NCI-H1048 (cell line): ENCODE measurements at regions not wholly inside any gene's neighbourhood (a gene's known extent, or its start where the extent isn't known, plus 50 kb on each side); places are given as distances from the start of the nearest gene placed in this dataset.

Source experiments
- DNase-seq: peaks from one replicate; lab custom pipeline; 2025; lab: John Stamatoyannopoulos, UW

- no peak for DNase-seq
These were observed 84.8 kb upstream of the BTBD3 start for GRCh38 chr20:11832851-11833250.

- DNase-seq = no peak
These were observed 83.9 kb upstream of the BTBD3 start for GRCh38 chr20:11833825-11834224.

DNA sequence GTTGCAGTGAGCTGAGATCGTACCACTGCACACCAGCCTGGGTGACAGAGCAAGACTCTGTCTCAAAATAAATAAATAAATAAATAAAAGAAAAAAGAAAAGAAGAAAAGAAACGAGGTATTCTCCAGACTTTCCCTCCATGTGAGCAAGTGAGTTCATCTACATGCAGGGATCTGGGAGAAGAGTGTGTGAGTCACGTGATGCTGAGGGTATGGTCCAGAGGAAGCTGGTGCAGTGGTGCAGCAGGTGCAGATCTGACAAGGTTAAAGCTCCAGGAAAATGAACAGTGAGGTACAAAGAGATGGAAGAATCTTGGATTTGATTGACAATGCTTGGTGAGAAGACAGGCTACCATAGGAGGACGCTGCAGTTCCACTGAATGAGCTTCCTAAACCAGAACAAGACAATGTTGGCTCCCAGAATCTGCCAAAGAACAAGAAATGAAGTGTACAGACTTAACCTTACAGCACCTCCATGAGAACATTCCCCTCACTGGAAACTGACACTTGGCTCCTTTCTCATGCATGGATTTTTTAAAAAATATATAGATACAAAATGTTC, 79.5 kb upstream of the BTBD3 start:
- no peak for DNase-seq

- no peak for DNase-seq
These were observed 75.7 kb upstream of the BTBD3 start for GRCh38 chr20:11841972-11842461.

DNA sequence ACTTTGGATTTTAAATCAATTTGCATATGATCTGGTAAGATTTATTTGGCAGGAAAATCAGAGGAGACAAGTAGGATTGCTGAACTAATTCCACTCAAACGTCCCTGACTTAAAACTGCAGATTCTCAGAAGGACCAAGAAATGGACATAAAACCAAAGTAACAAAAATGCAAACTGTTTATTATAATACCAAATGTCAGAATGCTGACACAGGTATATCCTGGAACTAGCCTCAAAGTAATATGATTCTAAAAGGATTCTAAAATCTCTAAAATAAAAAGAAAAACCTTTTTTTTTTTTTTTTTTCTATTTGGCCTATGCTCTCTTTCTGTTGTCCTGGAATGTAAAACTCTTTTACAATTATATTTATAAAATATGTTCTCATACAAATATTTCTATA, 74.4 kb upstream of the BTBD3 start:
- DNase-seq = no peak

GRCh38 chr20:11844691-11845090, 73.0 kb upstream of the BTBD3 start:
- DNase-seq = no peak

- no peak for DNase-seq
These were observed 72.4 kb upstream of the BTBD3 start for GRCh38 chr20:11845340-11845739.

DNA sequence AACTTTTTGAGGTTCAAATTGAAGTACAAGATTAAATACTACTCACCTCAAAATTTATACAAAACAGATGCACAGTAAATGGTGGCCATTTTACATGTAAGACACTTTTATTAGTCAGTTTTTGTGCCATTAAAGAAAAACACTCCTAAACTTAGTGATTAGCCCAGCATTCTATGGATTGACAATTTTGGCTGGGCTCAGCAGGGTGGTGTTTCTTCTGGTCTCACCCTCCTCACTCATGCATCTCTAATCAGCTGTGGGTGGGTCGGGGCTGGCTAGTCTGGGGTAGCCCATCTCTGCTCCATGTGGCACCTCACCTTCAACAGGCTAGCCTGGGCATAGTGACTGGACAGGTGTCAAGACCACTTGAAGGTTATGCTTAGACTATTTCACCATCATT, 71.6 kb upstream of the BTBD3 start:
- DNase-seq = no peak

- no peak for DNase-seq
These were observed 69.9 kb upstream of the BTBD3 start for GRCh38 chr20:11847827-11848226.

DNA sequence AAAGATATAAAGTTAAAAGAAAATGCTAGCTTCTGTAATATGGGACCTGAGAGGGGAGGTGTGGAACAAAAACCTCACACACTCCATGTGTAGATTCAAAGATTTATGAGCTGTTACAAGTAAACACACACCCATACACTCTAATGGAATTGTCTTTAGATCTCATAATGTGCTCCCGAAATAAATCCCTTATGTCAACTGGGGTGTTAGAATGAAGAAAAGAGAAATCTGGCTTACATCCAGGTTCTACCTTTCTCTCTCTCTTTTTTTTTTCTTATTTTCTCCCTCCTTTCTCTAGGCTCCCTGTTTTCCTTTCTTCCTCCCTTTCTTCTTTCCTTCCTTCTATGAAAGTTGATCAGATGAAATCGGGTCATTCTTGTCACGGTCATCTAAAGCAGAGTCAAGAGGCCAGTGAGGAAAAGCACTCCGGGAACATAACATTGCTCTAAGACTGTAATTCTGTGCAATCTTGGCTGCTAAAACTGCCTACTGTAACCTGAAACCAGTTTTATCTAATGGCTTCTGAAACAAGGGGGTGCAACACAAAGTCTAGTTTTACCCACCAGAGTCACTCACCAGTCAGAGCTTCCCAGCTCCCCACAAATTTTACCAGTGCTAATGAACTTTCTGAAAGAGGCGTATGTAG, 68.3 kb upstream of the BTBD3 start:
- DNase-seq = no peak

GRCh38 chr20:11849976-11850670, 67.6 kb upstream of the BTBD3 start:
- no peak for DNase-seq

DNA sequence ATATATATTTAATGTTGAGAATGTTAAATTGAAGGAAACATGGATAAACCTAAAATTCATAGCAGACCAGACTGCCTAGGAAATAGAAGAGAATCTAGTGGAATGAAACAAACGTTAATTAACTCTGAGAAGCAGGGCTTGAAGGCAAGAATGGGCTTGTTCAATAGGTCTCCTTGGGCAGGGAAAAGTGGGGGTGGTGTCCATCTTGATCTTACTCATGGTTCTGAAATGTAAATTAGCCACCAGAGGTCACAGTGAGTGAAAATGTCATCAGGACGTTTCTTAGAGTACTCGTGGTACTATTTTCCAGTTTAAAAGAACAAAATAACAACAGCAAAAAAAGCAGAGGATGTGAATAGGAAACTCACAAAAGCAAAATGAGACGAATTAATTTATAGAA, 66.8 kb upstream of the BTBD3 start:
- DNase-seq = no peak

GRCh38 chr20:11851646-11852045, 66.0 kb upstream of the BTBD3 start:
- no peak for DNase-seq

DNA sequence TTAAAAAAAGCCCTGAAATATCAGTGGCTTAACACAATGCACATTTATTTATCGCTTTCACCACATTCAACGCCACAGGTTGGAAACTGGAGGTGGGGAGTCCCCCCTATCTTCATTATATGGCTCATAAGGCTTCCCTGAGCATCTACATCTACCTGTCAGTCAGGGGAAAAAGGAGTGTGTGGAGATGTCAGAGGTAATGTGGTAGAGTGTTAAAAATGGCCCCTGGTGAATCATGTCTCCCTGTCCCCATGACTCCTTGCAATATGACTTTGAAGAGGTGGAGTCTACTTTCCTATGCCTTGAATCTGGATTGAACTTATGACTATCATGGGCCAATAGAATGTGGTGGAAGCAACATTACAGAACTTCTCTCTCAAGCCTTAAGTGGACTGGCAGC, 65.5 kb upstream of the BTBD3 start:
- no peak for DNase-seq

- no peak for DNase-seq
These were observed 64.9 kb upstream of the BTBD3 start for GRCh38 chr20:11852811-11853210.

DNA sequence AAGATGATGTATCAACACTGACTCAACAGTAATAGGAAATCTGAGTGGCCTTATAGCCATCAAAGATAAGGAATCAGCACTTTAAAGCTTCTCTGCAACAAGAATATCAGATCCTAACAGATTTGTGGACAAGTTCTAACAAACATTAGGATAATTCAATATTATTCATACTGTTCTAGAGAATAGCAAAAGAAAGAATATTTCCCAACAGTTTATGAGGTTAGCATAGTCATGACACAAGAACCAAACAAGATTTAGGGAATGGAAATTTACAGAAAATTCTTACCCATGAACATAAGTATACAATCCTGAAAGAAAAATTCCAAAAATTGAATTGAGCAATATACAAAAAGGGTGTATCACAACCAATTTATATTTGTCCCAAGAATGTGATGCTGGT, 64.3 kb upstream of the BTBD3 start:
- no peak for DNase-seq

DNA sequence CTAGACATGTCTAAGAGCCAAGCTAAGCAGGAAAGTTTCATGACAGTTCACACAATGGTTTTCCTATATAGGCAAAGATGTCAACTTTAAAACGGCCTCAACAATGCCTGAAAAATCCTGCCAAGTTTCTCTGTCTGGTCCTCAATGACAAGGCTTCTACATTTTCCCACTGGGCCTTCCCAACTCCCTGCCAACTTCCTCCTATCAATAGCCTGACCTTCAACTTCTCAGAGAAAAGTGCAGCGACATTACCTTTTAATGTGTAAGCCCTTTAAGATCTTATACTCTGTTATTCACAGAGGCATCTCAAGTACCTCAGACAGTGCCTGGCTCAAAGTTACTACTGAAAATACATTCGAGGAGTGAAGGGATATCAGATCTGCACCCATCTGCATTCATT, 56.2 kb upstream of the BTBD3 start:
- no peak for DNase-seq

DNA sequence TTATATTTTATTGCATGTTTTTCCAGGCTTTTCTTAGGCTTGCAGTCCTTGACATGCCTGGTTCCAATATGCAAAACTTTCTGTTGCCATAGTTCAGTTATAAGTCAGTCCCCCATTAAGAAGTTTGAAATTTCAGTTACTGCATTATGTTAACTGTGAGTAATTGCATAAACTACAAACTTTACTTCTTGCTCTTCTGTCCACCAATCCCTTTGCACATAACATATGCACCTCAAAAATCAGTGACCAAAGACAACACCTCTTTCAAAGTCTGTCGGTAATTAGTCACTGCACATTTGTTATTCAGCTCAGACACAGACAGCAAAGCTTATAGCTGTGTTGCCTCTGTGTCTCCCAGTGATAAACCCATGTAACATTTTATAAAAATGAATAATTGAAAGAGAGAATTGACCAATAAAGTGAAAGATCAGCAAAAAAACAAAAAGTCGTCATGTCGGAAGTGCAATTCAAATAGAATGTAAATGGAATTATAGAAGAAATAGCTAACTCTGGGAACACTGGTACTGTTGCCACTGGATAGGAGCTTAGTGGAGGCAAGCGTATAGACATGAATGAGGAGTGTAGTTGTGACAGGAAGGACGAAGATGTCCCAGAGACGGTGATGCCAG, 50.3 kb upstream of the BTBD3 start:
- no peak for DNase-seq
